ENCODE measurements at regions not wholly inside any gene's neighbourhood (a gene's known extent, or its start where the extent isn't known, plus 50 kb on each side); places are given as distances from the start of the nearest gene placed in this dataset.
"Not testable (repeated sequence)": the region's sequence is repeated elsewhere in the genome, so short reads cannot be mapped to it uniquely, and the experiment has no call there.

- DNase-seq (ENCODE audit: low spot score): no peak
Measured at GRCh38 chr20:56872620-56873458, 243.7 kb downstream of the TFAP2C start.

GRCh38 chr20:56873836-56874235 is 244.7 kb downstream of the TFAP2C start:
- no peak for DNase-seq (ENCODE audit: low spot score)

- no peak for DNase-seq (ENCODE audit: low spot score)
Measured at GRCh38 chr20:56875052-56875659, 246.1 kb downstream of the TFAP2C start.

GRCh38 chr20:56875803-56876202 is 246.7 kb downstream of the TFAP2C start:
- no peak for DNase-seq (ENCODE audit: low spot score)

GRCh38 chr20:56885521-56885920 is 256.4 kb downstream of the TFAP2C start:
- DNase-seq (ENCODE audit: low spot score): no peak

- DNase-seq (ENCODE audit: low spot score): no peak
Measured at GRCh38 chr20:56890011-56890410, 260.9 kb downstream of the TFAP2C start.

- no peak for DNase-seq (ENCODE audit: low spot score)
Measured at GRCh38 chr20:56893226-56893917, 264.3 kb downstream of the TFAP2C start.

- no peak for DNase-seq (ENCODE audit: low spot score)
Measured at GRCh38 chr20:56896447-56896846, 267.3 kb downstream of the TFAP2C start.

GRCh38 chr20:56897318-56897957 is 268.3 kb downstream of the TFAP2C start:
- no peak for DNase-seq (ENCODE audit: low spot score)

- no peak for DNase-seq (ENCODE audit: low spot score)
Measured at GRCh38 chr20:56897958-56898349, 268.8 kb downstream of the TFAP2C start.

- DNase-seq (ENCODE audit: low spot score): no peak
Measured at GRCh38 chr20:56899506-56899905, 270.4 kb downstream of the TFAP2C start.

GRCh38 chr20:56900252-56900651 is 271.1 kb downstream of the TFAP2C start:
- DNase-seq (ENCODE audit: low spot score): no peak

GRCh38 chr20:56903421-56903820 is 274.3 kb downstream of the TFAP2C start:
- no peak for DNase-seq (ENCODE audit: low spot score)

GRCh38 chr20:56903858-56904257 is 274.8 kb downstream of the TFAP2C start:
- DNase-seq (ENCODE audit: low spot score): no peak

GRCh38 chr20:56909918-56910714 is 281.0 kb downstream of the TFAP2C start:
- no peak for DNase-seq (ENCODE audit: low spot score)

- no peak for DNase-seq (ENCODE audit: low spot score)
Measured at GRCh38 chr20:56911946-56912345, 282.8 kb downstream of the TFAP2C start.

- no peak for DNase-seq (ENCODE audit: low spot score)
Measured at GRCh38 chr20:56914532-56914931, 285.4 kb downstream of the TFAP2C start.

- DNase-seq (ENCODE audit: low spot score): no peak
Measured at GRCh38 chr20:56916345-56916622, 287.2 kb downstream of the TFAP2C start.

GRCh38 chr20:56920041-56920440 is 290.9 kb downstream of the TFAP2C start:
- not testable (repeated sequence) for DNase-seq (ENCODE audit: low spot score)

- no peak for DNase-seq (ENCODE audit: low spot score)
Measured at GRCh38 chr20:56922497-56922896, 293.4 kb downstream of the TFAP2C start.

GRCh38 chr20:56924292-56925081 is 295.4 kb downstream of the TFAP2C start:
- no peak for DNase-seq (ENCODE audit: low spot score)

Data from cerebellar cortex (tissue), 1 donor.